ENCODE measurements at regions not wholly inside any gene's neighbourhood (a gene's known extent, or its start where the extent isn't known, plus 50 kb on each side); places are given as distances from the start of the nearest gene placed in this dataset.

- no peak for DNase-seq
Observed at GRCh38 chr9:16316911-16317817, 553.3 kb downstream of the BNC2 start.

- DNase-seq, result no peak
Observed at GRCh38 chr9:16318516-16319060, 551.9 kb downstream of the BNC2 start.

GRCh38 chr9:16319646-16320045 lies 550.8 kb downstream of the BNC2 start:
- no peak for DNase-seq

- no peak for DNase-seq
Observed at GRCh38 chr9:16320338-16320902, 550.0 kb downstream of the BNC2 start.

- no peak for DNase-seq
Observed at GRCh38 chr9:16321461-16322119, 548.9 kb downstream of the BNC2 start.

- no peak for DNase-seq
Observed at GRCh38 chr9:16322849-16323248, 547.6 kb downstream of the BNC2 start.

GRCh38 chr9:16325966-16326365 lies 544.5 kb downstream of the BNC2 start:
- no peak for DNase-seq

GRCh38 chr9:16328349-16328748 lies 542.1 kb downstream of the BNC2 start:
- no peak for DNase-seq

GRCh38 chr9:16329671-16330113 lies 540.8 kb downstream of the BNC2 start:
- DNase-seq, result no peak

- DNase-seq, result no peak
Observed at GRCh38 chr9:16331031-16331430, 539.4 kb downstream of the BNC2 start.

GRCh38 chr9:16331527-16331926 lies 538.9 kb downstream of the BNC2 start:
- no peak for DNase-seq

- DNase-seq, result no peak
Observed at GRCh38 chr9:16333691-16334090, 536.8 kb downstream of the BNC2 start.

GRCh38 chr9:16335788-16336580 lies 534.5 kb downstream of the BNC2 start:
- DNase-seq, result no peak

- DNase-seq, result no peak
Observed at GRCh38 chr9:16336833-16337232, 533.6 kb downstream of the BNC2 start.

- DNase-seq, result no peak
Observed at GRCh38 chr9:16337322-16338029, 533.0 kb downstream of the BNC2 start.

- no peak for DNase-seq
Observed at GRCh38 chr9:16341177-16341576, 529.3 kb downstream of the BNC2 start.

- no peak for DNase-seq
Observed at GRCh38 chr9:16342246-16343020, 528.0 kb downstream of the BNC2 start.

GRCh38 chr9:16343249-16344237 lies 526.9 kb downstream of the BNC2 start:
- DNase-seq, result no peak

- DNase-seq, result no peak
Observed at GRCh38 chr9:16344343-16344742, 526.1 kb downstream of the BNC2 start.

- DNase-seq, result no peak
Observed at GRCh38 chr9:16345902-16346301, 524.6 kb downstream of the BNC2 start.
